RWPE1 (cell line): ENCODE measurements at regions not wholly inside any gene's neighbourhood (a gene's known extent, or its start where the extent isn't known, plus 50 kb on each side); places are given as distances from the start of the nearest gene placed in this dataset.

Experiments
- CTCF ChIA-PET: fragments of 350-600 bp; sonication (Branson Sonifier 250); formaldehyde crosslinking; extraction: SDS; loops from one replicate; lab custom pipeline; 2021; lab: Yijun Ruan, JAX
- POLR2A ChIA-PET: fragments of 400-600 bp; formaldehyde crosslinking; extraction: SDS; loops from one replicate; lab custom pipeline; 2020; ENCODE audit warnings: antibody characterized with exemption; ENCODE audit not compliant: low non-redundant PET; lab: Yijun Ruan, JAX
- DNase-seq: peaks from one replicate; pipeline ENCODE4 v3.0.0; 2012; ENCODE audit warnings: low spot score
- H3K27ac ChIP-seq: fragments of 450-650 bp; 2 replicates; pipeline ENCODE4 v1.5.1; 2017
- TF ChIP-seq, protein P1 (sequence below): fragments of 450-650 bp; conservative IDR thresholded peaks from 2 replicates; pipeline ENCODE4 v1.5.1; 2017; ENCODE audit warnings: low read depth, mild to moderate bottlenecking

DNA sequence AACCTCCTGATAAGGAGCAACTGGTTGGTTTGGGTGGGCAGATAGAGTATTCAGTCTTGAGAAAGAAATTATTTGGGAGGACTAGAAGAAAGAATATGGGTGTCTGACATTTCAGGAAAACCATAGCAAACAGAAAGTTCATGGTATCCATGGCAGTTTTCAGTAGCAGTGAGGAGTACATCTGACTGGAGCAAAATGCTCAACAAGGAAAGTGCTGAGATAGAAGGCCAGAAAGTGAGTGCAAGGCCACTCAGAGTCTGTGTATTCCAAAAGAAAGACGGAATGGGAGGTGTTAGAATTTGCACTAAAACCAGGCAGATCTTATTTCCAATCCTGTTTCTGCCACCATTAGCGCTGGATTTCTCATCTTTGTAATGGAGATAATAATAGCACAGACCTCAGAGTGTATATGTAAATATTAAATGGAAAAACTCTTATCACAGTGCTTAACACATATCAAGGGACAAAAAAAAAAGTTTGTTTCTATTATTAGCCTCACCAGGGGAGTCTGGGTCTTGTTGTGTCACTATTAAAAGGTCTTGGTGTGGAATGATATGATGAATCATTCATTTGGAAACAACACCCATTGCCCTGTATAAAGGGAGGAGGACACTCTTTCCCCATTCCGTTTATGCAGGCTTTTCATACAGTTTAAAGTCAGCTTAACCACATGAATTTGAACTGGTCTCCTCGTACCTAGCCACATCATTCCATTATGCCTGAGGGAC lies 349.8 kb downstream of the IPO8 start:
- H3K27ac ChIP-seq: no peak overlapping the region
- DNase-seq: no peak
- TF ChIP-seq, protein P1, sequence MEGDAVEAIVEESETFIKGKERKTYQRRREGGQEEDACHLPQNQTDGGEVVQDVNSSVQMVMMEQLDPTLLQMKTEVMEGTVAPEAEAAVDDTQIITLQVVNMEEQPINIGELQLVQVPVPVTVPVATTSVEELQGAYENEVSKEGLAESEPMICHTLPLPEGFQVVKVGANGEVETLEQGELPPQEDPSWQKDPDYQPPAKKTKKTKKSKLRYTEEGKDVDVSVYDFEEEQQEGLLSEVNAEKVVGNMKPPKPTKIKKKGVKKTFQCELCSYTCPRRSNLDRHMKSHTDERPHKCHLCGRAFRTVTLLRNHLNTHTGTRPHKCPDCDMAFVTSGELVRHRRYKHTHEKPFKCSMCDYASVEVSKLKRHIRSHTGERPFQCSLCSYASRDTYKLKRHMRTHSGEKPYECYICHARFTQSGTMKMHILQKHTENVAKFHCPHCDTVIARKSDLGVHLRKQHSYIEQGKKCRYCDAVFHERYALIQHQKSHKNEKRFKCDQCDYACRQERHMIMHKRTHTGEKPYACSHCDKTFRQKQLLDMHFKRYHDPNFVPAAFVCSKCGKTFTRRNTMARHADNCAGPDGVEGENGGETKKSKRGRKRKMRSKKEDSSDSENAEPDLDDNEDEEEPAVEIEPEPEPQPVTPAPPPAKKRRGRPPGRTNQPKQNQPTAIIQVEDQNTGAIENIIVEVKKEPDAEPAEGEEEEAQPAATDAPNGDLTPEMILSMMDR: no peak
- ChIA-PET POLR2A (no interaction called here), CTCF (no interaction called here)

DNA sequence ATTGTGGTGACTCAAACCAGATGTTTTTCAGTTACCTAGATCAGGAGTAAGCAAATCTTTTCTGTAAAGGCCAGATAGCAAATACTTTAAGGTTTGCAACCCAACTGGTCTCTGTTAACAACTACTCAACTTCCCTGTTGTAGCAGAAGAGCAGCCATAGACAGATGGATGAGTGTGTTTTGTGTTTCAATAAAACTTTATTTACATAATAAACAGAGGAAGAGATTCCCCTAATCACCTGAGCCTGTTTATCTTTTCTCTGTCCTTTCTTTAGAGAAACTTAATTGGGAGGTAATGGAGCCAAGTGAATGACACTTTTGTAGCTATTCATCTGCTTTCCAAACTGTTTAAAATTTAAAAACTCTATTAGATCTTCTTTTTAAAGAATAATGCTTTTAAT lies 365.1 kb downstream of the IPO8 start:
- H3K27ac ChIP-seq: no peak overlapping the region
- CTCF ChIA-PET: no interaction called here
- POLR2A ChIA-PET: no interaction called here
- DNase-seq: no peak
- TF ChIP-seq, protein P1: no peak

- no peak overlapping the region for H3K27ac ChIP-seq
- CTCF ChIA-PET: no interaction called here
- no peak for DNase-seq
- TF ChIP-seq, protein P1: no peak
- POLR2A ChIA-PET: no interaction called here
These were observed 366.4 kb downstream of the IPO8 start for GRCh38 chr12:30329281-30329680.

GRCh38 chr12:30323008-30323407 lies 372.7 kb downstream of the IPO8 start:
- TF ChIP-seq, protein P1: no peak
- ChIA-PET POLR2A (no interaction called here), CTCF (no interaction called here)
- no peak for DNase-seq
- no peak overlapping the region for H3K27ac ChIP-seq

GRCh38 chr12:30320561-30320960 lies 375.1 kb downstream of the IPO8 start:
- H3K27ac ChIP-seq: no peak overlapping the region
- ChIA-PET CTCF (no interaction called here), POLR2A (no interaction called here)
- no peak for DNase-seq
- TF ChIP-seq, protein P1: no peak

DNA sequence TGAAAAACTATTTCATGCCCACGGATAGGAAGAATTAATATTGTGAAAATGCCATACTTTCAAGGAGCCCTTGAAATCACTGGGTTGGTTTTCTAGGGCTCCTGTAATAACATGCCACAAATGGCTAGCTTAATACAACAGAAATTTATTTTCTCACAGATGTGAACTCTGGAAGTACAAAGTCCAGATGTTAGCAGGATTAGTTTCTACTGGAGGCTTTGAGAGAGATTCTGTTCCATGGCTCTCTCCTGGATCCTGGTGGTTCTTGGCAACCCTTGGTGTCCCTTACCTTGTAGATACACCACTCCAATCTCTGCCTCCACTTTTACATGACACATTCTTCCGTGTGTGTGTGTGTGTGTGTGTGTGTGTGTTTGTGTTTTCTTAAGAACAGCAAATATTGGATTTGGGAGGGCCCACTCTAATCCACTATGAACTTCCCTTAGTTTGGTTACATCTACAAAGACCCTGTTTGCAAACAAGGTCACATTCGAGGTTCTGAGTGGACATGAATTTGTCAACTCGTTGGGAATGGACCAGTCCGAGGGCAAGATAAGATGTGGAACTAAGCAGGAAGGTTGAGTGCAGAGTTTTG lies 381.1 kb downstream of the IPO8 start:
- ChIA-PET CTCF (no interaction called here), POLR2A (no interaction called here)
- no peak overlapping the region for H3K27ac ChIP-seq
- TF ChIP-seq, protein P1: no peak
- DNase-seq: no peak
